Cortex of kidney (tissue), 1 donor: ENCODE measurements at regions not wholly inside any gene's neighbourhood (a gene's known extent, or its start where the extent isn't known, plus 50 kb on each side); places are given as distances from the start of the nearest gene placed in this dataset.

Source experiments
- DNase-seq: peaks from one replicate; lab custom pipeline; 2025; lab: John Stamatoyannopoulos, UW

GRCh38 chr2:162964513-162964912 is 125.9 kb upstream of the KCNH7 start:
- no peak for DNase-seq

- no peak for DNase-seq
Observed at GRCh38 chr2:162963156-162963555, 124.6 kb upstream of the KCNH7 start.

- no peak for DNase-seq
Observed at GRCh38 chr2:162945785-162946184, 107.2 kb upstream of the KCNH7 start.

- DNase-seq = no peak
Observed at GRCh38 chr2:162938387-162938786, 99.8 kb upstream of the KCNH7 start.

- no peak for DNase-seq
Observed at GRCh38 chr2:162934191-162934590, 95.6 kb upstream of the KCNH7 start.

- DNase-seq = no peak
Observed at GRCh38 chr2:162932416-162932815, 93.8 kb upstream of the KCNH7 start.

GRCh38 chr2:162929571-162929970 is 91.0 kb upstream of the KCNH7 start:
- no peak for DNase-seq

- no peak for DNase-seq
Observed at GRCh38 chr2:162928356-162928755, 89.8 kb upstream of the KCNH7 start.

- no peak for DNase-seq
Observed at GRCh38 chr2:162926907-162927306, 88.3 kb upstream of the KCNH7 start.

GRCh38 chr2:162926501-162926900 is 87.9 kb upstream of the KCNH7 start:
- no peak for DNase-seq

GRCh38 chr2:162925595-162925994 is 87.0 kb upstream of the KCNH7 start:
- no peak for DNase-seq

- no peak for DNase-seq
Observed at GRCh38 chr2:162919111-162919510, 80.5 kb upstream of the KCNH7 start.

- no peak for DNase-seq
Observed at GRCh38 chr2:162917626-162918025, 79.1 kb upstream of the KCNH7 start.

GRCh38 chr2:162916286-162916801 is 77.8 kb upstream of the KCNH7 start:
- DNase-seq = no peak

- DNase-seq = no peak
Observed at GRCh38 chr2:162915858-162916257, 77.3 kb upstream of the KCNH7 start.

GRCh38 chr2:162914161-162914560 is 75.6 kb upstream of the KCNH7 start:
- no peak for DNase-seq

- no peak for DNase-seq
Observed at GRCh38 chr2:162912787-162913186, 74.2 kb upstream of the KCNH7 start.

GRCh38 chr2:162908567-162908966 is 70.0 kb upstream of the KCNH7 start:
- DNase-seq = no peak

- no peak for DNase-seq
Observed at GRCh38 chr2:162890690-162891311, 52.2 kb upstream of the KCNH7 start.

- DNase-seq = no peak
Observed at GRCh38 chr2:162888652-162889051, 50.1 kb upstream of the KCNH7 start.
